NK-92 treated with Interleukin-12 subunit alpha and Interleukin-12 subunit beta, amount 100 ng/mL, for 24 hours (cell line): ENCODE measurements at regions not wholly inside any gene's neighbourhood (a gene's known extent, or its start where the extent isn't known, plus 50 kb on each side); places are given as distances from the start of the nearest gene placed in this dataset.
"Not testable (repeated sequence)": the region's sequence is repeated elsewhere in the genome, so short reads cannot be mapped to it uniquely, and the experiment has no call there.

ENCODE experiments used
- DNase-seq: peaks from one replicate; lab custom pipeline; 2025; lab: John Stamatoyannopoulos, UW

GRCh38 chr9:31334837-31335528, 1049.5 kb upstream of the ACO1 start:
- DNase-seq = no peak

DNA sequence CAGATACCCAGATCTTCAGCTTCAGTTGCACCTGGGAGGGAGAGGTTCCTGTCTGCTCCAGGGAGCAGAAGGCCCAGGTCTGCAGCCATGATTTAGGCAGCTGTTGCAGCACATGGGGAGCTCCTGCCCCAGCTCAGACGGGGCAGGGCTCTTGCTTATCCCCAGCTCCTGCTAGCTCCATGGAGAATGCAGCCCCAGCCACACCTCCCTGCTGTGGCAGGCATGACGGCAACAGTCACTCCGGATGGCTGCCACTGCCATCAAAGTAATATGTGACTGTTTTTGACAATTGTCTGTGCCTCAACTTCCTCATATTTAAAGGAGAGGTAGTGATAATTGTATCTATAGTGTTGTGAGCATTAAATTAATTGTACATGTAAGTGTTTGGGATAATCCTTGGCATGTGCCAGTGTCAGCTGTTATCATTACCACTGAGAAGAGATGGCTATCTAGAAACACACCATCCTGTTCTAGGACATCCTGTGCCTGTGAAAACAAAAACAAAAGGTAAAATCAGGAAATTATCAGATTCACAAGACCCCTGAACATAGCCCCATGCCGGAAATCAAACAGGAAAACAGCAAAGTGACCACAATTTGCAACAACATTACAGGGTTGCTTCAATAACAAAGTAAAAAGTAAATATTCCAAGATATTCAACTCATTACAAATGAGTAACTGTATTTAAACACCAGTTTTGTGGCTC, 1048.8 kb upstream of the ACO1 start:
- no peak for DNase-seq

- DNase-seq = no peak
Observed at GRCh38 chr9:31336386-31336785, 1048.1 kb upstream of the ACO1 start.

DNA sequence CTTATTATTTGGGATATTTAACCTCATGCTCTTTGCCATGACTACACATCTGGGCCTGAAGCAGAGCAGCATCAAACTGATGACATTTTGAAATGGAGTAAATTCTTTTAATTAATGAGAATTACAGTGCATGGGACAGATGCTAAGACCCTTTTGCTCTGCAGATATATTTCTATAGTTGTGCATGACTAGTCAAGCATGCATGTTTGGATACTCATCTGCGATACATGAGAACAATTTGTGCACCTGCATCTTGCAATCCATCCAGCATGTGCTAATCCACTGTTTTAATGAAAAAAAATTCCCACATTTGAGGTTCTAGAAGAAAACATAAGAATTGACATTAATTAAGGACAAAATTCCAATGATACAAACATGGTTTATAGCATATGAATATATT, 1047.6 kb upstream of the ACO1 start:
- DNase-seq = no peak

- no peak for DNase-seq
Observed at GRCh38 chr9:31347082-31347617, 1037.3 kb upstream of the ACO1 start.

DNA sequence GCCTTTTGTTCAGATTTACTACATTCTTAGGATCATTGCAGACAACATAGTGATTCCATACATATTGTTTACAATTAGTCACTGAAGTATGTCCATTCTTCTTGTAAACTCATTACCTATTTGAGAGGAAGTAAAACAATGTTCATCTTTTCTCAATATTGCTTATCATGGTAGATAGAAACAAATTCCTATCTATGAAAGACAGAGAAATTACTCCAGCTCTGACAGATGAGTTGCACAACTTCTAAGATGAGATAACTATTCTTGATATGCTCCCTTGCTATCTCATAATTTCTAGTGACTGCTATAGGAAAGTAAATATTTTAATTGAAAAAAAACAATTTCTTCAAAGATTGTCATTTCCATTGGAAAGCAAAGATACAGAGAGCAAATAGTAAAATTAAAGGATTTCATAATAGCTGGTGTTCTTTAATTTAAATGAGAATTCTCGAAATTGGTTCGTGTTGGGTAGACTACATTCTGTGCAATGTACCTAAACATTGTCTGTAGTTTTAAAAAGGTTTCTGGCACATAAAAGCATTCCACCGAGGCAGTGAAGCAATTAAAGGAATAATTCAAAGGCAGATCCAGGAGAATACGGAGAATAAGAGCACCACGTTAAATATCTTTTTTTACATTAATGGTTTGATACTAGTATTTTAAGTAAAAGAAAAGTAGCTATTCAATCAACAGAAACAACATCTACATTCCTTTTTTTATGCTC, 1029.1 kb upstream of the ACO1 start:
- DNase-seq = no peak

GRCh38 chr9:31355965-31356364, 1028.5 kb upstream of the ACO1 start:
- no peak for DNase-seq

- DNase-seq = no peak
Observed at GRCh38 chr9:31359071-31359470, 1025.4 kb upstream of the ACO1 start.

- no peak for DNase-seq
Observed at GRCh38 chr9:31364171-31364570, 1020.3 kb upstream of the ACO1 start.

DNA sequence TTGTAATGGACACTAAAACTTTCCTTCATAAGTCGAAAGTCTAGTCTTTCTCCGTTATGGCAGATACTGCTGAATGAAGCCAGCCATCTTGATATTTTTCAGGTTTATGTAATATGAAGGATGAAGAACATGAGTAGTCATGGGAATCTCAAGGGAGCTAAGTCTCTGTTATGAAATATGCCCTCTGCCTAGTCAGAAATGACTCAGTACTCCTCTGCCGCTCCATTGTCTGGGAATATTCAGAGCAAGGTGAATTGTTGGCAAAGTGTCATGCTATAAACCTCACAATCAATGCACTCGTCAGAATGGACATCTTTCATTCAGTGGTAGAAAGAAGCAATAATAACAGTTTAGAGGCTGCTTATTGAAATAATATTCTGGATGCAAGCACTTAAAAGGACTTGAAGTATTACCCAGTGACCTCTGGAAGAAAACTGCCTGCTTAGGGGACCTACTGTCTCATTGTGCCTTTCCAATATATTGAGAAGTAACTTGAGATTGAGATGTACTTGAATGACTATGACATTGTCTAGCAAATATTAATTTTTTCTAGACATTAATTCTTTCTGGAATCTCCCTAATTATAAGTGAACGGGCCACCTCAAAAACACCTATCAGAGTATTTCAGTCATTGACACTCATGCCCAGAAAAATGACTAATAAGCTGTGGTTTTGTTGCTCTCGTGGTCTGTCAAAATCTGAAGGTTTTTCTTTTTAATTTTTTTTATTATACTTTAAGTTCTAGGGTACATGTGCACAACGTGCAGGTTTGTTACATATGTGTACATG, 1011.5 kb upstream of the ACO1 start:
- DNase-seq = no peak

GRCh38 chr9:31377358-31377757, 1007.1 kb upstream of the ACO1 start:
- no peak for DNase-seq

DNA sequence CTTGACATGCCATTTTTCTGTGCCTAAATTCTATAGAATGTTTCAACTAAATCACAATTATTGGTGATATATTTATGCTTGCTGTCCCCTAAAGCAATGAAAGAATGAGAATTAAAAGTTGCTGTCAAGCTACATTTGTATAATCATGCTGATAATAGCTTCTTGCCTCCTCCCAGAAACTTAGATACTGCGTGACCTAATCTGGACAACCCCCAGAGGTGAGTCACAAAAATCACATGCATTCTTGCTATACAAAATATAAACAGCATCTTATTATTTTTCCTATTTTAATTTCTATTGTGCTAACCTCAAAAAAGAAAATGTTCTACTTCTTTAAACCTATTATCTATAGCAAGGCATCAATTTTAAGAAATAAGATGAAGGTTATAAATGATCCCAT, 995.8 kb upstream of the ACO1 start:
- DNase-seq = no peak

DNA sequence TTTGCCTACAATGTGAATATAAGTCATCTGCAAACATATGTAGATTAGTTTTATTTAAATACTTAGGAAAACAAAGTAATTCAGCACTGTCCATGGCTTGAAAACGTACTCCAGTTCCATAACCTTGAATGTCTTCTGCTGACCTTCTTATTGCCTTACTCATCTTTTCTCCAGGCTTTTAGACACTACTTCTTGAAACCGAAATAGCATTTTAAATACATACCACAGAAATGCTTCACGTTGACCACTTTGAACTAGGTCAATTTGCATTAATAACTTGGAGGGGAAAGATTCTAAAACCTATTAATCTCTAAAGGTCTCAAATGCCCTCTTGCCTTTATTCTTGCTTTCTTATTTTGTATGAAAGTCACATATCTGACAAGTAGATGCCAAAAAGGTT, 995.4 kb upstream of the ACO1 start:
- no peak for DNase-seq

DNA sequence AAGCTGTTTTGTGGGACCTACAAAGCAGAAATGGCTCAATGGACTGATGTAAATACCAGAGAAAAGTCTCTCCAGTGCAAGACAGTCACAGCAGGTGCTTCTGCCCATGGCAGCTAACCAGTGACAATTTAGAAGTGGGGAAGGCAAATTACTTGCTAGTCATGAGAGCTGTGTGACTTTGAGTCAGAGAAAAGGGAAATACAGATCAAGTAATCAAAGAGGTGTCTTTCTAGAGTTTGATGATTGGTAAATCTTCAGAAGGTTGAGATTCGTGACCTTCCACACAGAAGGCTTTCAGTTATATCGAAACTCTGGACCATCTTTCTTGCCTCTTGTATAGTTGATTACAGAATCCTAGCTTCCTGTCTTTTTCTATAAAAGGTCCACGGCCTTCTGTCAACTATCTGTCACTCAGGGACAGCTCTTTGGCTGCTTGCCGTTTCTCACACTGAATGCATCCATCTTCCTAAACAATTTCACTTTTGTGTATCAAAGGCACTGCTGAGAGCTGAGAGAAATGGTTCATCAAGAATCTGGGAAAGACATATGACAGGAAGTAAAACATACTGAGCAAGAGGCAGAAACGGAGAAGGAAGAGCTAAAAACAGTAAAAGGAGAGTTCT, 993.9 kb upstream of the ACO1 start:
- no peak for DNase-seq

GRCh38 chr9:31393240-31393639, 991.2 kb upstream of the ACO1 start:
- DNase-seq = no peak

DNA sequence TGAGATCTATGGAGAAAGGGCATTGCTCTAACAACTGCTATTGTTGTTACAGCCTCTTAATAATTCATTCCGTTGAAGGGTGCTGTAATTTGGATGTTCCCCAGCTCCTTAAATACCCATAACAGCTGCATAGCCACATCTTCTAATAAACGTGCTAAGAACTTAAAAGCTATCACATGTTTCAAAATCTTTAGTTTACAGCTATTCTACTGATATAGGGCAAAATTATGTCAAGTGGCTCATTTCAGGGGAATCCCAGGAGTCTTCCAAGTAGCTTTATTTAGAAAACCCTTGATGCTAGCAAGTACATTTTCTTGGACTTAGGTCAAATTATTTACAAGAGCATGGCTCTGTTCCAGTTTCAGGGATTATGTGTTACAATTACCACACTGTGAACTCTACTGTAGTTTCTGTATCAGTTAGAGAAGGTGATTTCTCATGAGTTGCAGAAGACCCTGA, 990.4 kb upstream of the ACO1 start:
- no peak for DNase-seq

- no peak for DNase-seq
Observed at GRCh38 chr9:31412081-31412480, 972.4 kb upstream of the ACO1 start.

DNA sequence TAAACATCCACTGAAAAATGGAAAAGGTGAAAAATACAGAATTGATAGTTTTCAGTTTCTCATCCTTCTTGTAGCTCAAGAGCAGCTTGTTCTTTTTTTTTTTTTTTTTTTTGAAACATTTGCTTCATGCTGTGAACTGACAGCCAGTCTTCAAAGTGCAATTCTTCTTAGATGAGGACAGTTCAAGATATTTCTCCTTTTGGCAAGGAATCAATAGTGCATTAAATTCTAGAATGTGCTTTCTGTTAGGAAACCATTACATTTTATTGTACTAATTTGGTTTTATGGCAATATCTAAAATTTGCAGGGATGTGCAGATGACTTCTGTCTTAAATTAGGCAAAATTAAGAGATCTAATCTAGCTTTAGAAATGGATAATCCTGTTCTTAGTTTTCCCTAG, 969.3 kb upstream of the ACO1 start:
- DNase-seq = no peak

DNA sequence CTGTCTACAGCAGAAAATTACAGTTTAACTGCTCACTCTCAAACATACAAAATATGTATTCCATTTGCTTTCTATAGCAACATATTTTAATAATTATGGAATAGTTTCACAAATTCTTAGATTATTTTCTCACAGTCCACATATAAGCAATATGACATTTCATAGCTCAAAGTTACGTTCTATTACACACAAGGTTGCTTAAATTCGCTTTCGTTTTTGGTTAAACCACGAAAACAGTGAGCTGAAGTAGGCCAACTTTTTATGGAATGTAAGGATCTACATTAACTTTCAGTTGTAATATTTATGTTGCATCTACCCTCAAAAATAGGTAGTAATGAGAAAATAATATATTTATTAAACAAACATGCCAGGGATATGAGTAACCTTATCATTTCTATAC, 966.0 kb upstream of the ACO1 start:
- DNase-seq = no peak

DNA sequence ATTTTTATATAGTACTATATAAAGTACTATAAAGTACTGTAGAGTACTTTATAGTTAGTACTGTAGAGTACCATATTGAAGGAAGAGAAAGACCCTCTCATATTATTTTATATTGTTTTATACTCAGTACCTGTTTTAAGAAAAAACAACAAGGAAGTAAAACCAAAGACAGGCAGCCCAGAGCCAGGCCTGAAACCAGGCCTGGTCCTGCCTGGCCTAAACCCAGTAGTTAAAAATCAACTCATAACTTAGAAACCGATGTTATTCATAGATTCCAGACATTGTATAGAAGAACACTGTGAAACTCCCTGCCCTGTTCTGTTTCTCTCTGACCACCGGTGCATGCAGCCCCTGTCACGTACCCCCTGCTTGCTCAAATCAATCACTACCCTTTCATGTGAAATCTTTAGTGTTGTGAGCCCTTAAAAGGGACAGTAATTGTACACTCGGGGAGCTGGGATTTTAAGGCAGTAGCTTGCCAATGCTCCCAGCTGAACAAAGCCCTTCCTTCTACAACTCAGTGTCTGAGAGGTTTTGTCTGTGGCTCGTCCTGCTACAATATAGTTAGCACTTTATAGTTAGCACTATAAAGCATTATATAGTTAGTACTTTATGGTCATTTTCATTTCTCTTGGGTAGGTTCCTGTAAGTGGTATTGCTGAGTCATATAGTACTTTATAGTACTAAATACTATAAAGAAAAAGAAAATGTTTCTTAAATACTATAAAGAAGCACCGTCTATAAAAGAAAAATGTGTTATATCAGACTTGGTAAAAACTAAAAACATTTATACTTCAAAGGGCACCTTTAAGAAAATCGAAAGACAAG, 940.6 kb upstream of the ACO1 start:
- DNase-seq = not testable (repeated sequence)

DNA sequence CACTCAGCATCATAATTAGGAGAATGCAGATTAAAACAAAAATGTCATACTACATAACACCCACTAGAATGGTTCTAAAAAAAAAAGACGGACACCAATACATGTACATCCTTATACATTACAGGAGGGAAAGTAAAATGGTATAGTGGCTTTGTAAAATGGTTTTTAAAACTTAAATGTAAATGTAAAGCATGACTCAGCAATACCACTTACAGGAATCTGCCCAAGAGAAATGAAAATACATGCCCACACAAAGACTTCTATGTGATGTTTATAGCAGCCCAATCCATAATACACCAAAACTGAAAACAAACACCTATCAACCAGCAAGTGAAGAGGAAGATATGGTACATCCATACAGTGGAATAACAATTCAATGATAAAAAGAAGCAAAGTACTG, 939.1 kb upstream of the ACO1 start:
- no peak for DNase-seq
